Activated CD8-positive, alpha-beta memory T cell treated with anti-CD3 and anti-CD28 coated beads for 36 hours (primary cell): ENCODE measurements at regions not wholly inside any gene's neighbourhood (a gene's known extent, or its start where the extent isn't known, plus 50 kb on each side); places are given as distances from the start of the nearest gene placed in this dataset.

ENCODE experiments used
- CTCF ChIA-PET: fragments of 350-600 bp; sonication (Branson Sonifier 250); formaldehyde crosslinking; loops from one replicate; lab custom pipeline; 2021; ENCODE audit warnings: antibody characterized with exemption; lab: Charles Lee
- POLR2A ChIA-PET: fragments of 350-600 bp; sonication (Branson Sonifier 250); formaldehyde crosslinking; loops from one replicate; lab custom pipeline; 2021; ENCODE audit warnings: antibody characterized with exemption; lab: Charles Lee

- ChIA-PET CTCF (no interaction called here), POLR2A (no interaction called here)
Observed at GRCh38 chr4:30262379-30262778, 457.8 kb upstream of the PCDH7 start.

- ChIA-PET CTCF (no interaction called here), POLR2A (no interaction called here)
Observed at GRCh38 chr4:30264465-30264864, 455.7 kb upstream of the PCDH7 start.

- CTCF ChIA-PET = no interaction called here
- POLR2A ChIA-PET = no interaction called here
Observed at GRCh38 chr4:30265716-30266115, 454.5 kb upstream of the PCDH7 start.

DNA sequence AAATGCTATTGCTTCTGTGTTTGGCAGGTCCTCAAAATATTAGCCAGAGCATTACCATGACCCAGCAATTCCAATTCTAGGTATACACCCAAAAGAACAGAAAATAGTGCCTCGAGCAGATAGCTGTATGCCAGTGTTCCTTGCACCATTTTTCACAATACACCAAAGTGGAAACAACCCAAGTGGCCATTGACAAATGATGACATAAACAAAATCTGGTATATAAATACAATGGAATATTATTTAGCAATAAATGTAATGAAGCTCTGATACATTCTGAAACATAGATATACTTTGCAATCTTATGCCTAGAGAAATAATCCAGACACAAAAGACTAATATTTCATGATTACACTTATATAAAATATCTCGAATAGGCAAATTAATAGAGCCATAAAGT is 451.8 kb upstream of the PCDH7 start:
- POLR2A ChIA-PET = no interaction called here
- CTCF ChIA-PET = no interaction called here

DNA sequence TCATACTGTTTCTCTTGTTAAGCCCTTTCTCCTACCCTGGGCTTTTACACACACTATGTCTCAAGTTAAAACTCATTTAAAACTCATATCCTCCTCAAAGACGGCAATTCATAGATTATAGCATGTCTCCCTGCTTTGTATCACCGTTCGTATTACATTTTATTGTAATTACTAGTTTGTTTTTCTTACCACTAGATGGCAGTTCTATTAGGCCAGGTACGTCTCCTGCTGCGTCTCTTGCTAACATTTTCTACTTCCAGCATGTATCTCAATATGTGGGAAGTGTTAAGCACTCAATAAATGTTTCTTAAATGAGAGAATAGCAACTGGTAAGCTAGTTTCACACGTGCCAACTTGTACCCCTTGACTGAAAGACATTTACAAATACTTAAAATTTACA is 450.3 kb upstream of the PCDH7 start:
- CTCF ChIA-PET = no interaction called here
- POLR2A ChIA-PET = no interaction called here

DNA sequence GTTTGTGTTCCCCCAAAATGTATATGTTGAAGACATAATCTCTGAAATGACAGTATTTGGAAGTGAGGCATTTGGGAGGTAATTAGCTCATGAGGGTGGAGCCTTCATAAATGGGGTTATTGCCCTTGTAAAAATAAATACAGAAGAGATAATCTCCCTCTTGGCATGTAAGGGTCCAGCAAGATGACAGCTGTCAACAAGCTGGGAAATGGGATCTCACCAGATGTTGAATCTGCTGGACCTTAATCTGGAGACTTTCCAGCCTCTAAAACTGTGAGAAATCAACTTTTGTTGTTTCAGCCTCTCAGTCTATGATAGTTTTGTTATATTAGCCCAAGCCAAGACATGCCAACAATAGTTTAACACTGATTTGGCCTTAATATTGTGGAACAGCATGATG is 438.2 kb upstream of the PCDH7 start:
- POLR2A ChIA-PET = no interaction called here
- CTCF ChIA-PET = no interaction called here

DNA sequence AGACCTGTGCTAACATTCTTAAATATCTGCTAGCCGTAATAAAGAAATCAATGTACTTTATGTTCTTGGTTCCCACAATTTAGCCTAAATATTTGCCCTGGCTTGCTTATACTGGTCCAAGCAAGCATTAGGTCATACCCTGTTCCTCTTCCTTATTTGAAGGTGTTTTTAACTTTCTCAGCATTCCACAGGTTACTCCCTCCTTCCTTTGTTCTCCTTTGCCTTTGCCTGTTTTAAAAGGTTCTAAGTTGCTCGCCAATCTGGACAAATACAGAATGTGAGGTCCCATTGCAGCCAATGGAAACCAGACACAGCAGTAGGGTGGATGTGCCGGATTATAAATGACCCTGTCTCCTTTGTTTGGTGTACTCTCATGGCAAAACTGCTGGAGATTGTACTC is 436.8 kb upstream of the PCDH7 start:
- ChIA-PET POLR2A (no interaction called here), CTCF (no interaction called here)

GRCh38 chr4:30294295-30294694 is 425.9 kb upstream of the PCDH7 start:
- CTCF ChIA-PET = no interaction called here
- POLR2A ChIA-PET = no interaction called here

DNA sequence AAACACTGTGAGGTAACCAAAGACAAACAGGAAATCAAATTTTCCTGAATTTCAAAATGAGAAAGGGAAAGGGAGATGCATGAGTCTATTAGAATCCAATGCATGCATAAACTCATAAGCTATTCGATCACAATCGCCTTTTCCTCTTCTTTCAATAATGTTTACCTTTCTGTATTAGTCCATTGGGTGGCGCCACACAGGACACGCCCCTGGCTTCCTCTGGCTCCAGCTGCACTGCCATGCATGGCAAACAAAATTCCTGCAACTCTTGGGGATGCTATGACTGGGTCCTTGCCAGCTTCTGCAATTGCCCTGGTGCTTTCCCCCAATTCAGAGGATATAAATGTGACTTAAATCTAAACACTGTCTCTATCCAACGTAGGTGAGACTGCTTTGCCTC is 424.5 kb upstream of the PCDH7 start:
- CTCF ChIA-PET = no interaction called here
- POLR2A ChIA-PET = no interaction called here

GRCh38 chr4:30314001-30314400 is 406.2 kb upstream of the PCDH7 start:
- ChIA-PET CTCF (no interaction called here), POLR2A (no interaction called here)

- CTCF ChIA-PET = no interaction called here
Observed at GRCh38 chr4:30330894-30331652, 389.1 kb upstream of the PCDH7 start.

GRCh38 chr4:30341731-30342130 is 378.4 kb upstream of the PCDH7 start:
- CTCF ChIA-PET = no interaction called here
- POLR2A ChIA-PET = no interaction called here

More at GRCh38 chr4:30330894-30331652, 389.1 kb upstream of the PCDH7 start:
- POLR2A ChIA-PET = no interaction called here

- POLR2A ChIA-PET = no interaction called here
- CTCF ChIA-PET = no interaction called here
Observed at GRCh38 chr4:30350288-30350687, 369.9 kb upstream of the PCDH7 start.

DNA sequence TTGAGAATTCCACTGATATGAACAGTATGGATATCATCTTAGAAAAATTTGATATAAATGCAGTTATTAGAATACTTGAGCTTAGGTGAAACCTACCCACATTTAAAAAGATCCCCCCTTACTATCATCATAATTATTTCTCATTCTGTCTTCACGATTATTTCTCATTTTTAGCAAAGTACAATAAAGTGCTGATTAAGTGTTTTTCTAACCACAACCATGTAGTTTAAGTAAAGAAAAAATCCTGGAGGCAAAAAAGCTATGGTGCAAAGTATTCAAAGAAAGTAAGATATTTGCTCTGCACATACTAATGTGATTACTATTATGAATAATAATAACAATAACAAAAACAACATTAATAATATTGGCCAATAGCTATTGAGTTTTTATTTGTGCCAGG is 365.6 kb upstream of the PCDH7 start:
- ChIA-PET POLR2A (no interaction called here), CTCF (no interaction called here)

- CTCF ChIA-PET = no interaction called here
Observed at GRCh38 chr4:30362436-30362835, 357.7 kb upstream of the PCDH7 start.

GRCh38 chr4:30370105-30370504 is 350.1 kb upstream of the PCDH7 start:
- ChIA-PET CTCF (no interaction called here), POLR2A (no interaction called here)

More at GRCh38 chr4:30362436-30362835, 357.7 kb upstream of the PCDH7 start:
- POLR2A ChIA-PET = no interaction called here

GRCh38 chr4:30380404-30380998 is 339.7 kb upstream of the PCDH7 start:
- ChIA-PET POLR2A (no interaction called here), CTCF (no interaction called here)

GRCh38 chr4:30385650-30386049 is 334.5 kb upstream of the PCDH7 start:
- ChIA-PET CTCF (no interaction called here), POLR2A (no interaction called here)

DNA sequence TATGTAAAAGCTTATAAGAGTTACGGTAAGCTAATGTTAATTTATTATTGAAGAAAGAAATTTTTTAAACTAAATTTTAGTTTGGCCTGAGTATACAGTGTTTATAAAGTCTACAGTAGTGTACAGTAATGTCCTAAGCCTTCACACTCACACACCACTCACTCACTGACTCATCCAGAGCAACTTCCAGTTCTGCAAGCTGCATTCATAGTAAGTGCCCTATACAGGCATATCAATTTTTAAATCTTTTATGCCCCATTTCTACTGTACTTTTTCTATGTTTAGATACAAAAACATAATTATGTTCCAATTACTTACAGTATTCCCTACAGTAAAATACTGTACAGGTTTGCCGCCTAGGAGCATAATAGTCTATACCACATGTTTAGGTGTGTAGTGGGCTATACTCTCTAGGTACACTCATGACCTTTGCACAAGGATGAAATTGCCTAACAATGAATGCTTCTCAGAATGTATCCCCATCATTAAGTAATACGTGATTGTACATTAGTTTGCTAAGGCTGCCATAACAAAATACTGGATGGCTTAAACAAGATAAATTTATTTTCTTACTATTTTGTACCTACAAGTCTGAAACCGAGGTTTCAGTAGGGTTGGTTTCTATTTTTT is 333.8 kb upstream of the PCDH7 start:
- CTCF ChIA-PET = no interaction called here
- POLR2A ChIA-PET = no interaction called here

GRCh38 chr4:30395902-30396301 is 324.3 kb upstream of the PCDH7 start:
- ChIA-PET POLR2A (no interaction called here), CTCF (no interaction called here)
